ENCODE measurements at regions not wholly inside any gene's neighbourhood (a gene's known extent, or its start where the extent isn't known, plus 50 kb on each side); places are given as distances from the start of the nearest gene placed in this dataset.

GRCh38 chr1:217251121-217251520 is 379.8 kb downstream of the GPATCH2 start:
- no peak overlapping the region for H3K9ac ChIP-seq (ENCODE audit: low read length)
- H3K4me3 ChIP-seq (ENCODE audit: low read length), result no peak overlapping the region
- H2BK120ac ChIP-seq (ENCODE audit: low read depth, low read length), result no peak overlapping the region
- no peak overlapping the region for H3K27ac ChIP-seq (ENCODE audit: low read depth, low read length)
- H2BK5ac ChIP-seq (ENCODE audit: low read length), result no peak overlapping the region
- H3K4ac ChIP-seq (ENCODE audit: low read depth, low read length), result no peak overlapping the region
- H3K79me2 ChIP-seq (ENCODE audit: control insufficient read depth, insufficient read depth, low read length), result no peaks in the 10 kb centered on the region
- H4K5ac ChIP-seq (ENCODE audit: low read length), result no peak overlapping the region
- H3K4me1 ChIP-seq (ENCODE audit: control insufficient read depth, low read depth, low read length), result no peaks in the 10 kb centered on the region
- H3K4me2 ChIP-seq (ENCODE audit: low read length), result no peak overlapping the region
- DNase-seq, result no peak
- H3K18ac ChIP-seq (ENCODE audit: low read length), result no peak overlapping the region
- H3K23ac ChIP-seq (ENCODE audit: low read length), result no peak overlapping the region
- no peaks in the 10 kb centered on the region for H3K79me1 ChIP-seq (ENCODE audit: low read length)
- no peak overlapping the region for H3K56ac ChIP-seq (ENCODE audit: low read length)
- no peak overlapping the region for H2BK15ac ChIP-seq (replicated peaks; ENCODE audit: low read depth)
- WGBS (ENCODE audit: extremely low coverage, insufficient coverage, low lambda C conversion rate), result no CpG with 5 or more reads among the region's 1 CpG
- H3K27me3 ChIP-seq (ENCODE audit: insufficient read depth, low read length, poor library complexity), result no peaks in the 10 kb centered on the region
- H3K36me3 ChIP-seq (ENCODE audit: control insufficient read depth, insufficient read depth, low read length), result no peaks in the 10 kb centered on the region
- no peak overlapping the region for H4K8ac ChIP-seq (ENCODE audit: low read depth, low read length)
- H2AK5ac ChIP-seq (ENCODE audit: low read length), result no peak overlapping the region

DNA sequence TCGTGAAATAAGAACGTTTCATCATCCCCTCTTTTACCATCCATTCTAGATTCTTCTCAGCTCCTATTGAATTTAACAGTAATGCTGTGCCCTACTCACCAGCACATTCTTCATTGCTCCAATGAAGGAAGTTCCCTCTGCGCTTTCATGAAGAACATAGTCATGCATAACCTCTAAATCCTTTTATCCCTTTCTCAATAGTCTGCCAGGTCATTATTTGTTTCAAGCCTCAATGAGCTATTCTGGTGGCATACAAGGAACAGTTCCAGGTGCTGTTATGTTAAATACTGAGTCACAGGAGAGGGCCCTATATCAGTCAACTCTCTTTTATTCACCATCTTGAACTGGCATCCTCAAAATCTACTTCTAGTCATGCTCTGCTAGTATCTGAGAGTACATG is 381.0 kb downstream of the GPATCH2 start:
- Histone ChIP-seq H3K79me2 (ENCODE audit: control insufficient read depth, insufficient read depth, low read length) (no peaks in the 10 kb centered on the region), H3K4me2 (ENCODE audit: low read length) (no peak overlapping the region), H4K5ac (ENCODE audit: low read length) (no peak overlapping the region), H3K18ac (ENCODE audit: low read length) (no peak overlapping the region), H3K4me3 (ENCODE audit: low read length) (no peak overlapping the region), H2BK5ac (ENCODE audit: low read length) (no peak overlapping the region), H3K56ac (ENCODE audit: low read length) (no peak overlapping the region), H3K36me3 (ENCODE audit: control insufficient read depth, insufficient read depth, low read length) (no peaks in the 10 kb centered on the region), H4K8ac (ENCODE audit: low read depth, low read length) (no peak overlapping the region), H3K23ac (ENCODE audit: low read length) (no peak overlapping the region), H3K79me1 (ENCODE audit: low read length) (no peaks in the 10 kb centered on the region), H2BK120ac (ENCODE audit: low read depth, low read length) (no peak overlapping the region), H2BK15ac (replicated peaks; ENCODE audit: low read depth) (no peak overlapping the region), H3K4me1 (ENCODE audit: control insufficient read depth, low read depth, low read length) (no peaks in the 10 kb centered on the region), H3K27ac (ENCODE audit: low read depth, low read length) (no peak overlapping the region), H2AK5ac (ENCODE audit: low read length) (no peak overlapping the region), H3K27me3 (ENCODE audit: insufficient read depth, low read length, poor library complexity) (no peaks in the 10 kb centered on the region), H3K9ac (ENCODE audit: low read length) (no peak overlapping the region), H3K4ac (ENCODE audit: low read depth, low read length) (no peak overlapping the region)
- WGBS (ENCODE audit: extremely low coverage, insufficient coverage, low lambda C conversion rate), result no CpG with 5 or more reads among the region's 3 CpGs
- DNase-seq, result no peak

- H2AK5ac ChIP-seq (ENCODE audit: low read length), result no peak overlapping the region
- no peak for DNase-seq
- no peak overlapping the region for H2BK5ac ChIP-seq (ENCODE audit: low read length)
- H3K4me2 ChIP-seq (ENCODE audit: low read length), result no peak overlapping the region
- no CpG with 5 or more reads among the region's 5 CpGs for WGBS (ENCODE audit: extremely low coverage, insufficient coverage, low lambda C conversion rate)
- no peak overlapping the region for H2BK15ac ChIP-seq (replicated peaks; ENCODE audit: low read depth)
- no peaks in the 10 kb centered on the region for H3K36me3 ChIP-seq (ENCODE audit: control insufficient read depth, insufficient read depth, low read length)
- no peak overlapping the region for H2BK120ac ChIP-seq (ENCODE audit: low read depth, low read length)
- H4K8ac ChIP-seq (ENCODE audit: low read depth, low read length), result no peak overlapping the region
- no peaks in the 10 kb centered on the region for H3K79me2 ChIP-seq (ENCODE audit: control insufficient read depth, insufficient read depth, low read length)
- H3K18ac ChIP-seq (ENCODE audit: low read length), result no peak overlapping the region
- H3K56ac ChIP-seq (ENCODE audit: low read length), result no peak overlapping the region
- no peak overlapping the region for H3K23ac ChIP-seq (ENCODE audit: low read length)
- H3K4me1 ChIP-seq (ENCODE audit: control insufficient read depth, low read depth, low read length), result no peaks in the 10 kb centered on the region
- no peak overlapping the region for H3K27ac ChIP-seq (ENCODE audit: low read depth, low read length)
- H3K4me3 ChIP-seq (ENCODE audit: low read length), result no peak overlapping the region
- H3K79me1 ChIP-seq (ENCODE audit: low read length), result no peaks in the 10 kb centered on the region
- no peak overlapping the region for H4K5ac ChIP-seq (ENCODE audit: low read length)
- no peak overlapping the region for H3K9ac ChIP-seq (ENCODE audit: low read length)
- H3K27me3 ChIP-seq (ENCODE audit: insufficient read depth, low read length, poor library complexity), result no peaks in the 10 kb centered on the region
- H3K4ac ChIP-seq (ENCODE audit: low read depth, low read length), result no peak overlapping the region
These were observed 385.9 kb downstream of the GPATCH2 start for GRCh38 chr1:217244971-217245370.

- H3K79me1 ChIP-seq (ENCODE audit: low read length), result no peaks in the 10 kb centered on the region
- no peak overlapping the region for H2BK120ac ChIP-seq (ENCODE audit: low read depth, low read length)
- no peak overlapping the region for H2BK15ac ChIP-seq (replicated peaks; ENCODE audit: low read depth)
- DNase-seq, result no peak
- H3K4ac ChIP-seq (ENCODE audit: low read depth, low read length), result no peak overlapping the region
- H3K79me2 ChIP-seq (ENCODE audit: control insufficient read depth, insufficient read depth, low read length), result no peaks in the 10 kb centered on the region
- H4K8ac ChIP-seq (ENCODE audit: low read depth, low read length), result no peak overlapping the region
- H3K27ac ChIP-seq (ENCODE audit: low read depth, low read length), result no peak overlapping the region
- H2AK5ac ChIP-seq (ENCODE audit: low read length), result no peak overlapping the region
- no peaks in the 10 kb centered on the region for H3K4me1 ChIP-seq (ENCODE audit: control insufficient read depth, low read depth, low read length)
- no peaks in the 10 kb centered on the region for H3K27me3 ChIP-seq (ENCODE audit: insufficient read depth, low read length, poor library complexity)
- H3K9ac ChIP-seq (ENCODE audit: low read length), result no peak overlapping the region
- no peaks in the 10 kb centered on the region for H3K36me3 ChIP-seq (ENCODE audit: control insufficient read depth, insufficient read depth, low read length)
- H3K56ac ChIP-seq (ENCODE audit: low read length), result no peak overlapping the region
- no peak overlapping the region for H2BK5ac ChIP-seq (ENCODE audit: low read length)
- no peak overlapping the region for H3K4me2 ChIP-seq (ENCODE audit: low read length)
- no peak overlapping the region for H3K18ac ChIP-seq (ENCODE audit: low read length)
- H3K4me3 ChIP-seq (ENCODE audit: low read length), result no peak overlapping the region
- H4K5ac ChIP-seq (ENCODE audit: low read length), result no peak overlapping the region
- no peak overlapping the region for H3K23ac ChIP-seq (ENCODE audit: low read length)
- WGBS (ENCODE audit: extremely low coverage, insufficient coverage, low lambda C conversion rate), result no CpG with 5 or more reads among the region's 2 CpGs
These were observed 390.2 kb downstream of the GPATCH2 start for GRCh38 chr1:217240656-217241055.

- Histone ChIP-seq H4K8ac (ENCODE audit: low read depth, low read length) (no peak overlapping the region), H3K4me2 (ENCODE audit: low read length) (no peak overlapping the region), H3K79me1 (ENCODE audit: low read length) (no peaks in the 10 kb centered on the region), H3K56ac (ENCODE audit: low read length) (no peak overlapping the region), H3K9ac (ENCODE audit: low read length) (no peak overlapping the region), H3K18ac (ENCODE audit: low read length) (no peak overlapping the region), H2BK5ac (ENCODE audit: low read length) (no peak overlapping the region), H3K4me1 (ENCODE audit: control insufficient read depth, low read depth, low read length) (no peaks in the 10 kb centered on the region), H3K27me3 (ENCODE audit: insufficient read depth, low read length, poor library complexity) (no peaks in the 10 kb centered on the region), H3K36me3 (ENCODE audit: control insufficient read depth, insufficient read depth, low read length) (no peaks in the 10 kb centered on the region), H3K4me3 (ENCODE audit: low read length) (no peak overlapping the region), H3K79me2 (ENCODE audit: control insufficient read depth, insufficient read depth, low read length) (no peaks in the 10 kb centered on the region), H3K27ac (ENCODE audit: low read depth, low read length) (no peak overlapping the region), H2AK5ac (ENCODE audit: low read length) (no peak overlapping the region), H3K4ac (ENCODE audit: low read depth, low read length) (no peak overlapping the region), H4K5ac (ENCODE audit: low read length) (no peak overlapping the region), H3K23ac (ENCODE audit: low read length) (no peak overlapping the region), H2BK15ac (replicated peaks; ENCODE audit: low read depth) (no peak overlapping the region), H2BK120ac (ENCODE audit: low read depth, low read length) (no peak overlapping the region)
- no peak for DNase-seq
These were observed 391.9 kb downstream of the GPATCH2 start for GRCh38 chr1:217238945-217239344.

- no peak overlapping the region for H2BK120ac ChIP-seq (ENCODE audit: low read depth, low read length)
- no peaks in the 10 kb centered on the region for H3K79me2 ChIP-seq (ENCODE audit: control insufficient read depth, insufficient read depth, low read length)
- no CpG with 5 or more reads among the region's 2 CpGs for WGBS (ENCODE audit: extremely low coverage, insufficient coverage, low lambda C conversion rate)
- no peak overlapping the region for H3K23ac ChIP-seq (ENCODE audit: low read length)
- DNase-seq, result no peak
- no peak overlapping the region for H3K4me2 ChIP-seq (ENCODE audit: low read length)
- no peak overlapping the region for H3K9ac ChIP-seq (ENCODE audit: low read length)
- no peak overlapping the region for H4K8ac ChIP-seq (ENCODE audit: low read depth, low read length)
- no peak overlapping the region for H3K18ac ChIP-seq (ENCODE audit: low read length)
- H3K27me3 ChIP-seq (ENCODE audit: insufficient read depth, low read length, poor library complexity), result no peaks in the 10 kb centered on the region
- no peak overlapping the region for H4K5ac ChIP-seq (ENCODE audit: low read length)
- no peaks in the 10 kb centered on the region for H3K36me3 ChIP-seq (ENCODE audit: control insufficient read depth, insufficient read depth, low read length)
- no peak overlapping the region for H3K27ac ChIP-seq (ENCODE audit: low read depth, low read length)
- no peaks in the 10 kb centered on the region for H3K4me1 ChIP-seq (ENCODE audit: control insufficient read depth, low read depth, low read length)
- H3K79me1 ChIP-seq (ENCODE audit: low read length), result no peaks in the 10 kb centered on the region
- no peak overlapping the region for H3K4ac ChIP-seq (ENCODE audit: low read depth, low read length)
- no peak overlapping the region for H2BK15ac ChIP-seq (replicated peaks; ENCODE audit: low read depth)
- no peak overlapping the region for H3K56ac ChIP-seq (ENCODE audit: low read length)
- no peak overlapping the region for H2AK5ac ChIP-seq (ENCODE audit: low read length)
- H2BK5ac ChIP-seq (ENCODE audit: low read length), result no peak overlapping the region
- no peak overlapping the region for H3K4me3 ChIP-seq (ENCODE audit: low read length)
These were observed 400.5 kb downstream of the GPATCH2 start for GRCh38 chr1:217230412-217230811.

Measured in mesendoderm (in vitro differentiated cells).